OCI-LY7 (cell line): ENCODE measurements at regions not wholly inside any gene's neighbourhood (a gene's known extent, or its start where the extent isn't known, plus 50 kb on each side); places are given as distances from the start of the nearest gene placed in this dataset.
"Not testable (repeated sequence)": the region's sequence is repeated elsewhere in the genome, so short reads cannot be mapped to it uniquely, and the experiment has no call there.

ENCODE experiments used
- BruUV-seq: library from RNA; stranded (reverse); fragments of 400-500 nt; replicated peaks from 2 replicates; lab custom pipeline; 2021; lab: Mats Ljungman, UMichigan
- CTCF ChIA-PET: fragments of 300-600 bp; sonication (Branson Sonifier 250); formaldehyde crosslinking; loops from one replicate; lab custom pipeline; 2022; ENCODE audit warnings: antibody characterized with exemption; ENCODE audit not compliant: unreplicated experiment; lab: Charles Lee
- POLR2A ChIA-PET: fragments of 300-600 bp; sonication (Branson Sonifier 250); formaldehyde crosslinking; loops from one replicate; lab custom pipeline; 2022; ENCODE audit warnings: antibody characterized with exemption; lab: Charles Lee
- DNase-seq: peaks from one replicate; pipeline ENCODE4 v3.0.0-alpha.2; 2015; ENCODE audit warnings: low spot score
- H2AFZ ChIP-seq: fragments of 200-600 bp; sonication (generic), shearing (Covaris generic); 2 replicates; pipeline ENCODE4 v1.6.1; 2014; ENCODE audit warnings: mild to moderate bottlenecking, antibody characterized with exemption, low read length, moderate library complexity
- H3K27ac ChIP-seq: fragments of 200-600 bp; sonication (generic); 2 replicates; pipeline ENCODE4 v1.5.1; 2014; ENCODE audit warnings: mixed run types, low read depth, mild to moderate bottlenecking, moderate library complexity, low read length, inconsistent platforms; ENCODE audit not compliant: poor library complexity, severe bottlenecking
- H3K36me3 ChIP-seq: fragments of 200-600 bp; sonication (generic); 2 replicates; pipeline ENCODE4 v1.6.1; 2014; ENCODE audit warnings: mild to moderate bottlenecking, antibody characterized with exemption, low read length, moderate library complexity, mixed read lengths; ENCODE audit not compliant: insufficient read depth
- H3K4me1 ChIP-seq: fragments of 200-600 bp; sonication (generic); 2 replicates; pipeline ENCODE4 v1.5.1; 2014; ENCODE audit warnings: mild to moderate bottlenecking, low read length; ENCODE audit not compliant: insufficient read depth, poor library complexity, severe bottlenecking
- H3K4me2 ChIP-seq: fragments of 200-600 bp; sonication (generic); 2 replicates; pipeline ENCODE4 v1.6.1; 2014; ENCODE audit warnings: mild to moderate bottlenecking, low read length
- H3K4me3 ChIP-seq: fragments of 200-600 bp; sonication (generic); 2 replicates; pipeline ENCODE4 v1.5.1; 2014; ENCODE audit warnings: mild to moderate bottlenecking, low read depth, low read length; ENCODE audit not compliant: poor library complexity, severe bottlenecking
- H3K79me2 ChIP-seq: fragments of 200-600 bp; sonication (generic); 2 replicates; pipeline ENCODE4 v1.6.1; 2016; ENCODE audit warnings: low read depth, mild to moderate bottlenecking, low read length, moderate library complexity, mixed read lengths; ENCODE audit not compliant: insufficient read depth
- H3K9me2 ChIP-seq: fragments of 200-600 bp; sonication (generic); 2 replicates; pipeline ENCODE4 v1.6.1; 2016; ENCODE audit warnings: mild to moderate bottlenecking, low read length, mixed read lengths; ENCODE audit not compliant: insufficient read depth
- H3K9me3 ChIP-seq: fragments of 200-600 bp; sonication (generic); 2 replicates; pipeline ENCODE4 v1.6.1; 2014; ENCODE audit warnings: mild to moderate bottlenecking, mixed run types, low read length, mixed read lengths
- H4K20me1 ChIP-seq: fragments of 200-600 bp; sonication (generic); 2 replicates; pipeline ENCODE4 v1.6.1; 2014; ENCODE audit warnings: mild to moderate bottlenecking, antibody characterized with exemption, low read length, moderate library complexity, mixed read lengths; ENCODE audit not compliant: insufficient read depth
- EZH2phosphoT487 ChIP-seq: fragments of 200-600 bp; sonication (generic); IDR thresholded peaks from 2 replicates; pipeline ENCODE4 v1.6.1; 2018; ENCODE audit warnings: low read depth, borderline replicate concordance, mild to moderate bottlenecking, mixed run types, antibody characterized with exemption, low read length, moderate library complexity, mixed read lengths
- intact Hi-C: fragments of 100-400 bp; cut with micrococcal nuclease; formaldehyde crosslinking; loops from one replicate; pipeline ENCODE4 v1.10.0; 2022; ENCODE audit not compliant: unreplicated experiment
- TF ChIP-seq, protein P1 (sequence below): fragments of 200-600 bp; sonication (generic); conservative IDR thresholded peaks from 2 replicates; pipeline ENCODE4 v1.5.1; 2014; ENCODE audit warnings: mild to moderate bottlenecking, antibody characterized with exemption, low read length, moderate library complexity, mixed read lengths

DNA sequence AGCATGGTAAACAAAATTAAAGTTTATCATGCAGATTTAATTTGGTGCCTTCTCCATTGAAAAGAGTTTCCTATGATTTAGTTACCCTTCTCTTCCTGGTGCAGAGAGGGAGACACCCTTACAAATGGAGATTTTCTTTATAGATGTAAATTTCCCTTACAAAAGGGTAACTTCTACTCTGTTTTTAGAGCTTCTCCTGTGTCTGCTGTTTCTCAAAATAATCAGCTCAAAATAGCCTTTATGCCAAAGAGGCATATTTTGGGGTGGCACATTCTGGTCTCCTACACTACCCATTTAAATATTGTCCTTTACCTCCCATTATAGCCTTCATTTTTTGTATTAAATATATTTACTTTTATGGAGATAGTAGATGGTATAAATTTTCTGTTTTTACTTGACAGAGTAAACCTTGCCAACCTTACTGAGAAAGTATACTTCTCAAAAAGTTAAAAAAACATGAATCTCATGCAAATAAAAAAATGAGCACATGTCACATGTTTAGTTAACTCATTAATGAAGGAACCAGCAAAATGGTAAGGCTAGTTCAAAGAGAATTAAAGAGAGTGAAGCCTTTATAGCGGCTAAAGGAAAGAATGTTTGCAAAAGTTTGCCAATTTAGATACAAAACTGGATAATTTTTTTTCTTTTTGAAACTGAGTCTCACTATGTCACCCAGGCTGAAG lies 83.3 kb upstream of the MSH6 start:
- Histone ChIP-seq H3K4me3 (peak overlapping the region; percentile 99), H4K20me1 (no peaks in the 10 kb centered on the region), H3K9me2 (no peaks in the 10 kb centered on the region), H3K4me1 (peaks cover 53% of the 10 kb centered on the region), H3K36me3 (peaks cover 88% of the 10 kb centered on the region), H2AFZ (no peak overlapping the region), H3K27ac (peak overlapping the region; percentile 97), H3K9me3 (no peaks in the 10 kb centered on the region), H3K79me2 (peaks cover 91% of the 10 kb centered on the region), H3K4me2 (peak overlapping the region; percentile 98)
- TSS peak; percentile 61 for BruUV-seq
- TF ChIP-seq, protein P1, sequence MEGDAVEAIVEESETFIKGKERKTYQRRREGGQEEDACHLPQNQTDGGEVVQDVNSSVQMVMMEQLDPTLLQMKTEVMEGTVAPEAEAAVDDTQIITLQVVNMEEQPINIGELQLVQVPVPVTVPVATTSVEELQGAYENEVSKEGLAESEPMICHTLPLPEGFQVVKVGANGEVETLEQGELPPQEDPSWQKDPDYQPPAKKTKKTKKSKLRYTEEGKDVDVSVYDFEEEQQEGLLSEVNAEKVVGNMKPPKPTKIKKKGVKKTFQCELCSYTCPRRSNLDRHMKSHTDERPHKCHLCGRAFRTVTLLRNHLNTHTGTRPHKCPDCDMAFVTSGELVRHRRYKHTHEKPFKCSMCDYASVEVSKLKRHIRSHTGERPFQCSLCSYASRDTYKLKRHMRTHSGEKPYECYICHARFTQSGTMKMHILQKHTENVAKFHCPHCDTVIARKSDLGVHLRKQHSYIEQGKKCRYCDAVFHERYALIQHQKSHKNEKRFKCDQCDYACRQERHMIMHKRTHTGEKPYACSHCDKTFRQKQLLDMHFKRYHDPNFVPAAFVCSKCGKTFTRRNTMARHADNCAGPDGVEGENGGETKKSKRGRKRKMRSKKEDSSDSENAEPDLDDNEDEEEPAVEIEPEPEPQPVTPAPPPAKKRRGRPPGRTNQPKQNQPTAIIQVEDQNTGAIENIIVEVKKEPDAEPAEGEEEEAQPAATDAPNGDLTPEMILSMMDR: no peak
- TF ChIP-seq EZH2phosphoT487: no peak
- CTCF ChIA-PET: no interaction called here
- DNase-seq: peak; percentile 56
- POLR2A ChIA-PET: interaction anchor here (0.6 to 4.4 kb wide), 20 partner anchors 9 to 339 kb away, joined by 3 to 146 read pairs (median 6); no protein-coding TSS in a partner anchor
- intact Hi-C loops: loop anchor here (1.0 to 10.0 kb wide), 7 partner anchors 39 to 1132 kb away; partner anchors contain the start of genes FBXO11, MSH2 and MSH6

- Histone ChIP-seq H3K79me2 (peaks cover 89% of the 10 kb centered on the region), H3K27ac (peak overlapping the region; percentile 97), H3K4me3 (peak overlapping the region; percentile 99), H3K4me2 (peak overlapping the region; percentile 98), H3K36me3 (peaks cover 76% of the 10 kb centered on the region), H3K4me1 (peaks cover 58% of the 10 kb centered on the region)
- POLR2A ChIA-PET: interaction anchor here (1.0 to 8.9 kb wide), 16 partner anchors 8 to 177 kb away, joined by 3 to 242 read pairs (median 13); no protein-coding TSS in a partner anchor
- H3K9me2 ChIP-seq, H4K20me1 ChIP-seq, H3K9me3 ChIP-seq, BruUV-seq, H2AFZ ChIP-seq, DNase-seq, CTCF ChIA-PET: not testable (repeated sequence)
- intact Hi-C loops: loop anchor here (5.0 to 10.0 kb wide), 6 partner anchors 84 to 1131 kb away; partner anchors contain the start of genes FBXO11, MSH2 and MSH6
These were observed 84.4 kb upstream of the MSH6 start for GRCh38 chr2:47698436-47698972.

DNA sequence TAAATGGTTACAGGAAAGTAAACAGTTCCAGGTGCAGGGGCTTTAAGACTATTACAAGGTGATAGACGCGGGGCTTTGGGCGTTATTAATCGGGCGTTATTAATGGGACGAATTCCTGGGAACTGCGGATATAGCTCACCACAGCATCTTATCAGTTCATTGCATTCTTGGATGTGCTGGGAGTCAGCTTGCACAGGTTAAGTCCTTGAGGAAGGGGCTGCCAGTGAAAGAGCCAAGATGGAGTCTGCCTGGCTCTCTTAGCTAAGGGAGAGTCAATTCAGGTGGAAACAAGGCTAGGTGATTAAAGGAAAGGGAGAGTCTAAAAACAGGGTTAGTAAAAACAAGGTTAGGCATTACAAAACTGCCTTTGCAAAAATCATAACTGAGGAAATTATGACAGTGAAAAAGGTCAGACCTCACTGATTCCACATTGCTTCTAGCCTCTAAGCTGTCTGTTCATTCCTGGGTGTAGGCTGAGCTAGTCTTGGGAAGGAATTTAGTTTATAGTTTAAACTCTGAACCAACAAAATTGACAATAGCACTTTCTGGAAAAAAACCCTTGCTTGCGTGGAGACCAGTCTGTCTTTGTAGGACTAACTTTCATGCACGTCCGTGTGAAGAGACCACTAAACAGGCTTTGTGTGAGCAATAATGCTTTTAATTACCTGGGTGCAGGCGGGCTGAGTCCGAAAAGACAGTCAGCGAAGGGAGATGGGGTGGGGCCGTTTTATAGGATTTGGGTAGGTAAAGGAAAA lies 85.1 kb upstream of the MSH6 start:
- POLR2A ChIA-PET: interaction anchor here (0.7 to 8.9 kb wide), 12 partner anchors 10 to 177 kb away, joined by 3 to 242 read pairs (median 6); no protein-coding TSS in a partner anchor
- BruUV-seq, H2AFZ ChIP-seq, H3K9me2 ChIP-seq, CTCF ChIA-PET, H3K9me3 ChIP-seq, DNase-seq, H4K20me1 ChIP-seq: not testable (repeated sequence)
- peaks cover 70% of the 10 kb centered on the region for H3K36me3 ChIP-seq
- peaks cover 88% of the 10 kb centered on the region for H3K79me2 ChIP-seq
- peaks cover 58% of the 10 kb centered on the region for H3K4me1 ChIP-seq
- intact Hi-C loops: loop anchor here (1.0 to 10.0 kb wide), 8 partner anchors 71 to 1131 kb away; partner anchors contain the start of genes FBXO11, MSH2 and MSH6
- peak overlapping the region; percentile 97 for H3K27ac ChIP-seq
- peak overlapping the region; percentile 98 for H3K4me2 ChIP-seq
- peak overlapping the region; percentile 99 for H3K4me3 ChIP-seq
